ENCODE measurements at regions not wholly inside any gene's neighbourhood (a gene's known extent, or its start where the extent isn't known, plus 50 kb on each side); places are given as distances from the start of the nearest gene placed in this dataset.
A peak's percentile ranks its signal among the peaks of the same experiment; 100 is the strongest.

DNA sequence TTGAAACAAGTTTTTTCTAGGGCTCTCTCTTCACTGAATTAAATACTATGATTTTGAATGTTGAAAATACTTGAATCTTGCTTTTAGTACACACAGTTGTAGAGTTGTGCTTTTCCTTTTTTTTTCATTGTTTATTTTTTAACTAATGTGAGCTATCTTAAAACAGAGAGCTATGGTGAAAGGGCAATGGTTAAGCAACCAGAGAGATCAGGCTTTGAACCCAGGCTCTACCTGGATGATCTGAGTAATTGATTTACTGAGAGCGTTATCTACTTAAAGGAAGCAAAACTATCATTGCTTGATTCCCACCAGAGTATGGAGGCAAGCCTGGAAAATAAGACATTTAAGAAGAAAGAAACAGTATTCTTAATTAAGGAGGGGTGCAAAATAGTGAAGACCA is 138.6 kb downstream of the DUSP6 start:
- peak overlapping the region; percentile 84 for H3K27ac ChIP-seq
- TF ChIP-seq, protein P1, sequence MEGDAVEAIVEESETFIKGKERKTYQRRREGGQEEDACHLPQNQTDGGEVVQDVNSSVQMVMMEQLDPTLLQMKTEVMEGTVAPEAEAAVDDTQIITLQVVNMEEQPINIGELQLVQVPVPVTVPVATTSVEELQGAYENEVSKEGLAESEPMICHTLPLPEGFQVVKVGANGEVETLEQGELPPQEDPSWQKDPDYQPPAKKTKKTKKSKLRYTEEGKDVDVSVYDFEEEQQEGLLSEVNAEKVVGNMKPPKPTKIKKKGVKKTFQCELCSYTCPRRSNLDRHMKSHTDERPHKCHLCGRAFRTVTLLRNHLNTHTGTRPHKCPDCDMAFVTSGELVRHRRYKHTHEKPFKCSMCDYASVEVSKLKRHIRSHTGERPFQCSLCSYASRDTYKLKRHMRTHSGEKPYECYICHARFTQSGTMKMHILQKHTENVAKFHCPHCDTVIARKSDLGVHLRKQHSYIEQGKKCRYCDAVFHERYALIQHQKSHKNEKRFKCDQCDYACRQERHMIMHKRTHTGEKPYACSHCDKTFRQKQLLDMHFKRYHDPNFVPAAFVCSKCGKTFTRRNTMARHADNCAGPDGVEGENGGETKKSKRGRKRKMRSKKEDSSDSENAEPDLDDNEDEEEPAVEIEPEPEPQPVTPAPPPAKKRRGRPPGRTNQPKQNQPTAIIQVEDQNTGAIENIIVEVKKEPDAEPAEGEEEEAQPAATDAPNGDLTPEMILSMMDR (conservative IDR thresholded peaks at IDR 0.05): no peak

DNA sequence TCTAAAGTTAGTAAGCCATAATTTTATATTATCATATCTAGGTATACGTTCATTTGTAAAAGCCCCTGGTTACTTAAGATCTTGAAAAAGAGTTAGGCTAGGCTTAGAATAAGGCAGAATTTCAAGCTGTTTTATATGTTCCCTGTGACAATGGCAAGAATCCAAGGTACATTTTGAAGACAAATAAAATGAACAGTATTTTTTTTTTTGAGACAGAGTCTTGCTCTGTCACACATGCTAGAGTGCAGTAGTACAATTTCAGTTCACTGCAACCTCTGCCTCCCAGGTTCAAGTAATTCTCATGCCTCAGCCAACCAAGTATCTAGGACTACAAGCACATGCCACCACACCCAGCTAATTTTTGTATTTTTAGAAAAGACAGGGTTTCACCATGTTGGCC is 139.2 kb downstream of the DUSP6 start:
- TF ChIP-seq, protein P1 (conservative IDR thresholded peaks at IDR 0.05): no peak
- H3K27ac ChIP-seq: peak overlapping the region; percentile 84

- TF ChIP-seq, protein P1 (conservative IDR thresholded peaks at IDR 0.05): no peak
- H3K27ac ChIP-seq: peak overlapping the region; percentile 84
Observed at GRCh38 chr12:89212339-89212771, 139.9 kb downstream of the DUSP6 start.

- TF ChIP-seq, protein P1 (conservative IDR thresholded peaks at IDR 0.05): no peak
- peak overlapping the region; percentile 84 for H3K27ac ChIP-seq
Observed at GRCh38 chr12:89211456-89211855, 140.8 kb downstream of the DUSP6 start.

DNA sequence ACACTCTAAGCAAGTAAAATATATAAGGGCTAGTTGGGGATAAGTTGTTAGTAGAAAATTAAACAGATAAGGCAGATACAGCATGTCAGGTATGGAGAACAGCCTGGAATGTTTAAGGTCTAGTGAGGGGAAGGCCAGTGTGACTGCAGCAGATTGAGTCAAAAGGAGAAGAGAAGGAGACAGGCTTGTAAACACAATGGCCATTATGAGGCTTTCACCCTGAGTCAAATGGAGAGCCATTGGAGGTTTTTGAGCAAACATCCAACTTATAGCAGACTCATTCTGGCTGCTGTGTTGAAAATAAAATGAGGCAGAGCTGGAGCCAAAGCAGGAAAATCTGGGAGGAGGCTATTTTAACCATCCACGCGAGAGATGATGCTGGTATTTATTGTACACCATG is 142.0 kb downstream of the DUSP6 start:
- TF ChIP-seq, protein P1 (conservative IDR thresholded peaks at IDR 0.05): no peak
- no peak overlapping the region for H3K27ac ChIP-seq

- H3K27ac ChIP-seq: no peak overlapping the region
- TF ChIP-seq, protein P1 (conservative IDR thresholded peaks at IDR 0.05): no peak
Observed at GRCh38 chr12:89208661-89209096, 143.6 kb downstream of the DUSP6 start.

DNA sequence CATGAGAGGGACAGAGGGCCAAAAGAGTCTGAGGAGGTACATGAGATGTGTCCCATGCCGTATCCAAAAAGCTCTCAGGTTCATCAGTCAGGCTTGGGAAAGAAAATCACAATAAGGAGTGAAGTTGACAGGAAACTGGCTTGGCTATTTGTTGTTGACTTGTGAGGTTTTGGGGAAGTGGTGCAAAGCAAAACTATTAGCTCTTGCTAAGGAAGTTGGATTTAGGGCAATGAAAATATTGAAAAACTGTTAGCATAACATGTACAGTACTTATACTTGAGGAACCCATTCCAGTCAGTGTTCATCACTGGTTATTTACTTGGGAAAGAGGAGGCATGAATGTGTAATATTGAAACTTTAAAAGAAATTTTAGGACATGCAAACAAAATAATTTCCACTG is 145.9 kb downstream of the DUSP6 start:
- peak overlapping the region; percentile 17 for H3K27ac ChIP-seq

More for the DNA sequence above, 145.9 kb downstream of the DUSP6 start:
- TF ChIP-seq, protein P1 (conservative IDR thresholded peaks at IDR 0.05): no peak

Measured in VCaP (cell line).